Stomach (tissue), 8 donors: ENCODE measurements at regions not wholly inside any gene's neighbourhood (a gene's known extent, or its start where the extent isn't known, plus 50 kb on each side); places are given as distances from the start of the nearest gene placed in this dataset.
"Not testable (repeated sequence)": the region's sequence is repeated elsewhere in the genome, so short reads cannot be mapped to it uniquely, and the experiment has no call there.

Experiments
- DNase-seq, 2 donors: peaks; one replicate each; pipeline versions ENCODE4 v3.0.0 to v3.0.0-alpha.2; 2013 to 2019
- H3K27ac ChIP-seq, 5 donors: fragments of 200-600 bp in 4 of 5; sonication (generic) in 4 of 5; one replicate each; pipeline ENCODE4 v1.5.1; 2013 to 2019; ENCODE audit warnings: mild to moderate bottlenecking in 1 of 5, moderate library complexity in 1 of 5
- H3K27me3 ChIP-seq, 3 donors: fragments of 200-600 bp; sonication (generic); one replicate each; pipeline ENCODE4 v1.5.1; 2017 to 2019; ENCODE audit warnings: mixed run types in 1 of 3
- H3K36me3 ChIP-seq, 4 donors: fragments of 200-600 bp; sonication (generic); 1 replicate in 3 of 4; 2 replicates in 1 of 4; pipeline ENCODE4 v1.5.1; 2016 to 2019
- H3K4me1 ChIP-seq, 4 donors: fragments of 200-600 bp; sonication (generic); one replicate each; pipeline ENCODE4 v1.5.1; 2016 to 2019
- H3K4me3 ChIP-seq, 4 donors: fragments of 200-600 bp; sonication (generic) in 3 of 4; one replicate each; pipeline ENCODE4 v1.5.1; 2016 to 2019; ENCODE audit warnings: mild to moderate bottlenecking in 1 of 4
- H3K9me3 ChIP-seq, 4 donors: fragments of 200-600 bp; sonication (generic); one replicate each; pipeline ENCODE4 v1.5.1; 2016 to 2019
- CTCF ChIP-seq, 7 experiments: fragments of 450-650 bp in 4 of 7; fragments of 200-600 bp in 3 of 7; sonication (generic) in 3 of 7; IDR thresholded peaks; one replicate each; pipeline ENCODE4 v1.5.1; 2016 to 2019; ENCODE audit warnings: antibody characterized with exemption in 7 of 7, control low read depth in 2 of 7, mild to moderate bottlenecking in 1 of 7
- EP300 ChIP-seq: sonication (generic); formaldehyde crosslinking; IDR thresholded peaks from one replicate; pipeline ENCODE4 v1.6.1; 2017; ENCODE audit warnings: antibody characterized with exemption
- POLR2A ChIP-seq, 4 donors: fragments of 450-650 bp; IDR thresholded peaks; one replicate each; pipeline ENCODE4 v1.6.1; 2016; ENCODE audit warnings: antibody characterized with exemption in 4 of 4, control low read depth in 2 of 4, mild to moderate bottlenecking in 1 of 4, moderate library complexity in 1 of 4
- POLR2AphosphoS5 ChIP-seq, 3 donors: sonication (generic); formaldehyde crosslinking; IDR thresholded peaks; one replicate each; pipeline ENCODE4 v1.6.1; 2016; ENCODE audit warnings: antibody characterized with exemption in 3 of 3
- WGBS, 5 donors: extraction: QIAGEN DNeasy Blood & Tissue Kit in 3 of 5; methylation state at CpG; one replicate each; pipeline versions ENCODE4 v1.1.5 to v1.1.7; 2013 to 2018; 5-methylcytosine and 5-hydroxymethylcytosine counted together
- intact Hi-C: fragments of 100-400 bp; cut with DNase I; formaldehyde crosslinking; loops from one replicate; pipeline ENCODE4 v1.15.1; 2023; ENCODE audit warnings: low total_unique reads
- donor health status: healthy with polysubstance abuse.
- donor health status: Bipolar disorder and iron deficiency.
- donor health status: healthy.

DNA sequence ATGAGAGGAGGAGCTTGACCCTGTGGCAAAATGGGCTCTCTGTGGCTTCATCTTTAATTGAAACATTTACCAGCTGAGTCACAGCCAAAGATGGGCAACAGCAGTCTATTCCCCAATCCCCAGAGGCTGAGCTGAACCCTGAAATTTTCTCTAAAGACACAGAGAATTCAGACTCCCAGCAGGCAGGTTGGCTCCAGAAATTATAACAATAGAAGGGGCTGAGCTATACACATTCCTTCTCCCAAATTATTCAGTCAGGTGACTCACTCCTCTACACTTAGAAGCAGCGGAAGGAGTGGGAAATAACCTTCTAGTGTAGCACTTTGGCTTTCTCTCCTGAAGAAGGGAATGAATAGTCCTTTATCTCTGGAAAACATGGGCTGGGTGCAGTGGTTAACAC, 264.3 kb upstream of the ARHGEF26 start:
- Histone ChIP-seq H3K27ac (no peak overlapping the region), H3K4me1 (no peaks in the 10 kb centered on the region), H3K4me3 (no peak overlapping the region), H3K27me3 (no peaks in the 10 kb centered on the region), H3K36me3 (no peaks in the 10 kb centered on the region), H3K9me3 (no peaks in the 10 kb centered on the region)
- intact Hi-C loops: no loop called here
- TF ChIP-seq POLR2A (IDR thresholded peaks at IDR 0.05) (no peak), EP300 (no peak), CTCF (IDR thresholded peaks at IDR 0.05) (no peak), POLR2AphosphoS5 (IDR thresholded peaks at IDR 0.05) (no peak)
- 74 to 95% (median 84%) methylated on average over 1 of the region's 1 CpG for WGBS, 5 donors
- DNase-seq: no peak

DNA sequence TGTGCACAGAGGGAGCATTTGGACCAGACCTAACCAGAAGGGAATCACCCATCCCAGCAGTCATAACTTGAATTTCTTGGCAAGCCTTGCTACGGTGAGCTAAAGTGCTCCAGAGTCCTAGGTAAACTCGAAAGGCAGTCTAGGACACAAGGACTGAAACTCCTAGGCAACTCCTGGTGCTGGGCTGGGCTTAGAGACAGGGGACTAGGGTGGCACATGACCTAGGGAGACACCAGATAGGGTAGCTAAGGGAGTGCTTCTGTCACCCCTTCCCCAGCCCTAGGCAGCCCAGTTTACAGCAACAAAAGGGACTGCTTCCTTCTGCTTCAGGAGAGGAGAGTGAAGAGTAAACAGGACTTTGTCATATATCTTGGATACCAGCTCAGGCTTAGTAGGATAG, 256.4 kb upstream of the ARHGEF26 start:
- intact Hi-C loops: no loop called here
- H3K9me3 ChIP-seq: no peaks in the 10 kb centered on the region
- no peak for TF ChIP-seq POLR2A (IDR thresholded peaks at IDR 0.05)
- no peak for TF ChIP-seq POLR2AphosphoS5 (IDR thresholded peaks at IDR 0.05)
- no peak for TF ChIP-seq EP300
- TF ChIP-seq CTCF (IDR thresholded peaks at IDR 0.05): no peak
- no peaks in the 10 kb centered on the region for H3K27me3 ChIP-seq
- 80 to 100% (median 85%) methylated on average over 1 to 2 of the region's 2 CpGs for WGBS, 5 donors
- H3K36me3 ChIP-seq: no peaks in the 10 kb centered on the region
- DNase-seq: no peak
- H3K27ac ChIP-seq: no peak overlapping the region
- no peak overlapping the region for H3K4me3 ChIP-seq
- no peaks in the 10 kb centered on the region for H3K4me1 ChIP-seq

DNA sequence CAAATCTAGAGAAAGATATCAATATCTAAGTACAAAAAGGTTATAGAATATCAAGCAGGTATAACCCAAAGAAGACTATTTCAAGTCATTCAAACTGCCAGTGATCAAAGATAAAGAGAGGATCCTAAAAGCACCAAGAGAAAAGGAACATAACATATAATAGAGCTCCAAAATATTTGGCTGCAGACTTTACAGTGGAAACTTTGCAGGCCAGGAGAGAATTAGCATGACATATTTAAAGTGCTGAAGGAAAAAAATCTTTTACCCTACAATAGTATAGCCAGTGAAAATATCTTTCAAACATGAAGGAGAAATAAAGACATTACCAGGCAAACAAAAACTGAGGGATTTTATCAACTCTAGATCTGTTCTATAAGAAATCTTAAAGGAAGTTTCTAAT, 254.3 kb upstream of the ARHGEF26 start:
- TF ChIP-seq CTCF (IDR thresholded peaks at IDR 0.05) (no peak), POLR2AphosphoS5 (IDR thresholded peaks at IDR 0.05) (no peak), EP300 (no peak)
- Histone ChIP-seq H3K4me1 (no peaks in the 10 kb centered on the region), H3K36me3 (no peaks in the 10 kb centered on the region), H3K27me3 (no peaks in the 10 kb centered on the region), H3K4me3 (no peak overlapping the region), H3K9me3 (no peaks in the 10 kb centered on the region), H3K27ac (no peak overlapping the region)
- intact Hi-C loops: no loop called here
- DNase-seq: no peak

GRCh38 chr3:153874348-153874747, 246.8 kb upstream of the ARHGEF26 start:
- WGBS, 5 donors: 42 to 61% (median 46%) methylated on average over 2 of the region's 2 CpGs
- DNase-seq, H3K4me3 ChIP-seq, H3K27ac ChIP-seq, H3K36me3 ChIP-seq, intact Hi-C loops, H3K27me3 ChIP-seq, H3K4me1 ChIP-seq: not testable (repeated sequence)
- H3K9me3 ChIP-seq: peaks cover 0 to 18% (median 9%) of the 10 kb centered on the region in 4 donors

DNA sequence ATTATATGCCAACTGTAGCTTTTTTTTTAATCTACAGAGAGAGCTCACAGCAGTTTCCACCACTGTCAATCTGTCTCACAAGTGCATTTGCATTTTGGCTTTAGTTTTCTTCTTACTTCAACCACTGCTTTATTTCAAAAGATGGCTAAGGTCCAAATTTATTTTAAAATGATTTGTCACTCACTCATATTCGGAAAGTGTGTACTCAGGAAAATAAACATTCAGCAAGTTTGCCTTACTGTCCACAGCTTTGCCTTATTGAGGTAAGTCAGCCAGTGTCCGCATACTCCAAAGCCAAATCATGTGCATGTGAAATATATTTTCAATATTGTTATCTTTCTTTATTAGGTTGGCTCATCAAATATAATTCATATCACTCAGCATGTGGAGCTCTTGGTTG, 240.7 kb upstream of the ARHGEF26 start:
- 42 to 64% (median 47%) methylated on average over 2 of the region's 2 CpGs for WGBS, 5 donors

More for the DNA sequence above, 240.7 kb upstream of the ARHGEF26 start:
- Histone ChIP-seq H3K27me3 (no peaks in the 10 kb centered on the region), H3K4me3 (no peak overlapping the region), H3K36me3 (no peaks in the 10 kb centered on the region), H3K9me3 (no peaks in the 10 kb centered on the region), H3K4me1 (no peaks in the 10 kb centered on the region), H3K27ac (no peak overlapping the region)
- TF ChIP-seq EP300 (no peak), CTCF (IDR thresholded peaks at IDR 0.05) (no peak), POLR2AphosphoS5 (IDR thresholded peaks at IDR 0.05) (no peak), POLR2A (IDR thresholded peaks at IDR 0.05) (no peak)
- intact Hi-C loops: no loop called here
- no peak for DNase-seq
